HG03439 (cell line): ENCODE measurements at regions not wholly inside any gene's neighbourhood (a gene's known extent, or its start where the extent isn't known, plus 50 kb on each side); places are given as distances from the start of the nearest gene placed in this dataset.
"Not testable (repeated sequence)": the region's sequence is repeated elsewhere in the genome, so short reads cannot be mapped to it uniquely, and the experiment has no call there.

Source experiments
- ATAC-seq: cut with Tn5 transposase; IDR thresholded peaks from one replicate; pipeline ENCODE4 v1.9.1; 2021; ENCODE audit warnings: mild to moderate bottlenecking, moderate library complexity; ENCODE audit not compliant: unreplicated experiment

DNA sequence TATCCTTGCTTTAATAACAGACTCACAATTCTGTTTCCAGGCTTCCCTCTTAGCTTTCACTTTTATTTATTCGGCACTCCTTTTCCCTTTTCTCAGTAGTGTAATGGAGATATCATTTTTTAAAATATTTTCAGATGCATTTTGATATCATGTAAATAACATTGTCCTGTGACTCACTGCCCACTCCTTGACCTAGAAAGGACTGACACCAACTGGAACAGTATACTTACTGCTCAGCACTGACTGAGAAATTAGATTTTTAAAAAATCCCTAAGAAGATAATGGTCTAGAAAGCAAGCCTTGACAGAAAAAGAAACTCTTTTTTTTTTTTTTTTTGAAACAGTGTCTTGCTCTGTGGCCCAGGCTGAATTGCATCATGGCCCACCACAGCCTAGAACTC lies 118.0 kb upstream of the FSCB start:
- no peak for ATAC-seq

DNA sequence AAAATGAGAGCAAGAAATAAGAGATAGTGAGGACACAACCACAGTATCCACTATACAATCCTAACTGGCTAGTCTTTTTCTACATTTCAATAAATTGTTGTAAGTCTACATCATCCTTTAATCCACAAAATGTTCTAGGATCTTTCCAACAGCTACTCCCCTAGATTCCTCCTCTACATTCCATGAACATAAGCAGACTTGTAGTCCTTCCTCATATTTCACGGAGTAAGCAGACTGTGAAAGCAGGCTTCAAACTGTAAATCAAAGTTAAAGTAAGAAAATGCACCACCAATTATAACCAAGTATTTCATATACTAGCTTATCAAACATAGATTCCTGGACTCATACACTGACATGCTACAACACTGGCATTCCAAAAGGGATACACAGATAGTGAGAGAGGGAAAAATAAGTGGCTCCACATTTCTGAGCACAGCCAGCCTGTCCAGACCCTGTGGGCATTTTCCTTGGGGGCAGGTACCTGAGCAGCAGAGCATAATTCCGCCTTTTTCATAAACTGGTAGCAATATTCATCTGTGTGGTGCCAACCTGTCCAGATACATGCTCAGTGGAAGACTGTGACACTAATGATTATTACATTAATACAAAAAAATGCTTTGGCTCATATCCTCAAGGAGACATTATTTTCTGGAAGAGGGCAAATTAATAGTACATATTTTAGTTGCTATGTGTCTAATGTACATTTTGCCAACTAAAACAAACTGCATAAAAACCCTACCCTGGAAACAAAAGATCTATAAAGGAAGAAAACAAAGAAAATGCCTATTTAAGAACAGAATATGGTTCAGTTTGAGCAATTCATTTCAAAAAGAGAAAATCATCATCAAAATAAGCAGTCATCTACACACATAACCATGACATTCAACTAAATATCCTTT lies 113.3 kb upstream of the FSCB start:
- ATAC-seq: no peak

DNA sequence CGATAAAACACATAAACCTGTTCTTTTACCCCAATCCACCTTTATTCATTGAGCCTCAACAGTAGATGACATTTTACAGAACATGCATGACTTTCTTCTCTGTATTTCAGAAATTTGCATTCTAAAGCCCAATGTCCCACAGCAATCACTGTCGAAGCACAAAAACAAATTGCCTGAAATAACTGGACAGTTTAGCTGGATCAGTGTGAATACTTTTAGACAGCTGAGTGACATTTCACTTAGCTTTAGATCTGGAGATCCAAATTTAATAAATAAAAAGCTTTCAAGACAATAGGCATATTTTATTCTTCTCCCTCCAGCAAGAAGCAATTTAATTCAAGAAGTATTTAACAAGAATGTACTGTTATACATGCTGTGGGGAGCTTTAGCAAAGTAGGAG lies 109.1 kb upstream of the FSCB start:
- ATAC-seq: no peak

DNA sequence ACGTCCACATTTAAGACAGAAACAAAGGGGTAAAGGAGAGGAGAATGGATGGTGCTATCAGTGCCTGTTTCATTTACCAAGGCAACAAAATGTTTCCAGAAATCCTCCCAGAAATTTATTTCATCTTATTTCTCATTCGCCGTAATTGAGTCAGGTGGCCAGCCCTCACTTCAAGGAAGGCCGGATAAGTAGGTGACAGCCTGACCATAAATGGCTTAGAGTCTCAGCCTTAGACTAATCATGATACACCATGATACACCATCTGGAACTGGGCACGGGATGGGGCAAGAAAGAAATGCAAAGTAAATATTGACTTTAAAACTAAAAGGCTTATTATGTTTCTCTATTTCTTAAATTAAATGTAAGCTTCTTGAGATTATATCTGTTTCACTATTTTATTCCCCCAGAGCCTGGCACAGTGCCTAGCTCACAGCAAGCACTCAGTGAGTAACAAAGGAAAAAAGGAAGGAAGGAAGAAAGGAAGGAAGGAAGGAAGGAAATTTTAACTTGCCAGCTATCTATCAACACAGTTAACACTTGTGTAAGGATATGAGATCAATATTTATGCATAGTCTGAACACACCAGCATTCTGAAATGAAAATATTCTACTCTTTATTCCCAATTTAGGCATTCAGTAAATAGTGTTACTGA lies 106.1 kb upstream of the FSCB start:
- ATAC-seq: no peak

GRCh38 chr14:44612002-44612401 lies 104.9 kb upstream of the FSCB start:
- no peak for ATAC-seq

- ATAC-seq: no peak
Measured at GRCh38 chr14:44609876-44610510, 102.9 kb upstream of the FSCB start.

GRCh38 chr14:44609201-44609600 lies 102.1 kb upstream of the FSCB start:
- ATAC-seq: no peak

DNA sequence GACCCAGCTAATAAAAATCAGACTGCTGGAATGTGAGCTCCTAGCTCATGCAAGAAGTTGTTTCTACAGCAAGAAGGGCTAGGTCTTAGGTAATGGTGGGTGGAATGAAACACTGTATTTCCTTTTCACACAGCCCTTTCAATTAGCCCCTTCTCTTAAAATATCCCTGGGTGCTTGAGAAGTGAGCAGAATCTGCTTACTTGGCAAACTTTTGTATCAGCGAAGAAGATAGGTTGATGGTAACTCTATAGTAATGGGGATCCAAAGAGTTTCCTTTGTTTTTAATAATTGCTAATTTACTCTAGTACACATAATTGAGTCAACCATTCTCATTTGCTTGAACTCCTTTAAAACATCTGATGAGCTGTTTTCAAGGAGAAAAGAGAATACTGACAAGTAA lies 100.6 kb upstream of the FSCB start:
- ATAC-seq: no peak

- ATAC-seq: no peak
Measured at GRCh38 chr14:44606576-44606975, 99.5 kb upstream of the FSCB start.

GRCh38 chr14:44601266-44601665 lies 94.2 kb upstream of the FSCB start:
- ATAC-seq: not testable (repeated sequence)

- ATAC-seq: no peak
Measured at GRCh38 chr14:44589180-44589579, 82.1 kb upstream of the FSCB start.

GRCh38 chr14:44586910-44587309 lies 79.8 kb upstream of the FSCB start:
- no peak for ATAC-seq

DNA sequence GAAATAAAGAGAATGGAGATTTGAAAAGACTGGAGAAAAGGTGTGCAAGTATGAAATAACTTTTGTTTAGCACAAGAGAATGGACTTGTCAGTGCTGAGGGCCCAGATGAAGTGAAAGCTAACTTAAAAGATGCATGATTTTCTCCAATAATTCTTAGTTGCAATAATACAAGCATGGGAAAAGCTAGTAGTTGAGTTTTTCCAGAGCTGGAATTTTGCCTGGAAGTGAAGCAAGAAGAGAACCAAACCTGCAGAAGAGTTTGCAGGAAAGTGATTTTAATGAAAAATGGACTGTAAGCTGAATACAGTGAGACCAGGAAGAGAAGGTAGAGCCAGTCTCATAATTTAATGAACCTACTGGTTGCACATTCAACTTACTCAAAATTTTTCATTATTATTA lies 69.3 kb upstream of the FSCB start:
- no peak for ATAC-seq

DNA sequence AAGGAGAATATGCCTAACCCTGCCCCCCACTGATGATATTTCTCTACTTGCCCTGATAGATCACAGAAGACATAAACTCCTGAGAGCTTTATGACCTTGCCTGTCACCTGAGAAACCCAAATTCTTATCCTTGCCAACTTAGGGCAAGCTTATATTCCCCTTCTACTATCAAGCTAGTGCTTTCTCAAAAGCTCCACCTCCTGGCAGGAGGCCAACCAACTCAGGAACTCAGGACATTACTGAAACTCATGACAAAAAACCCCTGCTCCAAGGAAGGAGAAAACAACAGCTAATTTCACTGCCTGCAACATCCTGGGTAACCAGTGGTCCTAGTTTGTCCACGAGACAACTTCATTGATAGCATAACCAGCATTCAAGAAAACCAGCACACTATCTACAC lies 60.9 kb upstream of the FSCB start:
- no peak for ATAC-seq

- ATAC-seq: no peak
Measured at GRCh38 chr14:44565968-44566367, 58.9 kb upstream of the FSCB start.

DNA sequence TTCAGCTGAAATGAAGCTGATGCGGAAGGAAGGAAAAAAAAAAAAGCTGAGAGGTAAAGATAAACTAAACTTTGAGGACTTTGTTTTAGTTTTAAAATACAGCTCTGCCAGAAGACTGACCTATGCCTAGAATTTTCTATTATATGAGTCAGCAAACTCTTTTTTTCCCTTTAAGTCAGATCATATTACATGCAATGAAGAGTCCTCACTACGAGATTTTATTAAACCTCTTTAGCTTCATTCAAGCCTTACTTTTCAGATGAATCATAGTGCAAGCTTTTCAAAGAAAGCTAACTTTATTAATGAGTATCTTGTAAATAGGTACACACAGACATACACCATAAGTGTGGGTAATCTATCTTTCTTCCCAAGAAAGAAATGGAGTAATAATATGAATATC lies 57.8 kb upstream of the FSCB start:
- ATAC-seq: no peak
